GM23338 (cell line): ENCODE measurements at regions not wholly inside any gene's neighbourhood (a gene's known extent, or its start where the extent isn't known, plus 50 kb on each side); places are given as distances from the start of the nearest gene placed in this dataset.

Source experiments
- ATAC-seq: fragments of 200-7000 bp; cut with Tn5 transposase; 3 replicates; pipeline ENCODE4 v1.9.1; 2020
- DNase-seq: peaks from one replicate; pipeline ENCODE4 v3.0.0-alpha.2; 2015; ENCODE audit warnings: low spot score
- H2AFZ ChIP-seq: fragments of 200-600 bp; sonication (generic); 2 replicates; pipeline ENCODE4 v1.8.0; 2016; ENCODE audit warnings: antibody characterized with exemption, mild to moderate bottlenecking, moderate library complexity
- H3F3A ChIP-seq: fragments of 200-600 bp; sonication (generic); replicated peaks from 2 replicates; pipeline ENCODE4 v1.8.0; 2017; ENCODE audit warnings: antibody characterized with exemption, mixed run types, low read depth
- H3K27ac ChIP-seq: fragments of 200-600 bp; sonication (generic); 2 replicates; pipeline ENCODE4 v1.6.1; 2016; ENCODE audit warnings: low read depth
- H3K27me3 ChIP-seq: fragments of 200-600 bp; sonication (generic); 2 replicates; pipeline ENCODE4 v1.8.0; 2016; ENCODE audit warnings: mild to moderate bottlenecking, mixed run types, moderate library complexity; ENCODE audit not compliant: insufficient read depth
- H3K36me3 ChIP-seq: fragments of 200-600 bp; sonication (generic); 2 replicates; pipeline ENCODE4 v1.8.0; 2016; ENCODE audit warnings: mild to moderate bottlenecking; ENCODE audit not compliant: insufficient read depth
- H3K4me1 ChIP-seq: fragments of 200-600 bp; sonication (generic); 2 replicates; pipeline ENCODE4 v1.8.0; 2016; ENCODE audit warnings: mild to moderate bottlenecking, moderate library complexity; ENCODE audit not compliant: insufficient read depth
- H3K4me2 ChIP-seq: fragments of 200-600 bp; sonication (generic); 2 replicates; pipeline ENCODE4 v1.7.1; 2017; ENCODE audit warnings: mixed run types
- H3K4me3 ChIP-seq: fragments of 200-600 bp; sonication (generic); 2 replicates; pipeline ENCODE4 v1.6.1; 2016; ENCODE audit warnings: mixed run types
- H3K79me2 ChIP-seq: fragments of 200-600 bp; sonication (generic); replicated peaks from 2 replicates; pipeline ENCODE4 v1.8.0; 2017; ENCODE audit warnings: mild to moderate bottlenecking; ENCODE audit not compliant: insufficient read depth
- H3K9me2 ChIP-seq: fragments of 200-600 bp; sonication (generic); 2 replicates; pipeline ENCODE4 v1.8.0; 2017; ENCODE audit not compliant: insufficient read depth
- H4K20me1 ChIP-seq: fragments of 200-600 bp; sonication (generic); replicated peaks from 2 replicates; pipeline ENCODE4 v1.8.0; 2017; ENCODE audit warnings: mild to moderate bottlenecking; ENCODE audit not compliant: insufficient read depth
- H3K27ac Mint-ChIP-seq: 2 replicates; pipeline ENCODE4 v1.8.0; 2020; ENCODE audit warnings: inconsistent platforms, mild to moderate bottlenecking, moderate library complexity, mixed read lengths
- H3K27me3 Mint-ChIP-seq: 3 replicates; pipeline ENCODE4 v1.8.0; 2022; ENCODE audit warnings: low read depth, mild to moderate bottlenecking, moderate library complexity, mixed read lengths, inconsistent platforms; ENCODE audit not compliant: insufficient read depth, poor library complexity
- H3K36me3 Mint-ChIP-seq: 3 replicates; pipeline ENCODE4 v1.8.0; 2021; ENCODE audit warnings: low read depth, mild to moderate bottlenecking, inconsistent platforms, moderate library complexity, mixed read lengths
- H3K4me1 Mint-ChIP-seq: 3 replicates; pipeline ENCODE4 v1.8.0; 2020; ENCODE audit warnings: mild to moderate bottlenecking, inconsistent platforms, mixed read lengths
- H3K4me3 Mint-ChIP-seq: 3 replicates; pipeline ENCODE4 v1.8.0; 2021; ENCODE audit warnings: moderate library complexity, mild to moderate bottlenecking, inconsistent platforms, mixed read lengths
- H3K9me3 Mint-ChIP-seq: 3 replicates; pipeline ENCODE4 v1.8.0; 2020; ENCODE audit warnings: moderate library complexity, mild to moderate bottlenecking, inconsistent platforms, mixed read lengths
- CREB1 ChIP-seq: fragments of 250-450 bp; sonication (Bioruptor Pico); IDR thresholded peaks from 2 replicates; pipeline ENCODE4 v1.5.0; 2020; ENCODE audit warnings: low read depth, mild to moderate bottlenecking, moderate library complexity
- EZH2phosphoT487 ChIP-seq: fragments of 200-600 bp; sonication (generic); IDR thresholded peaks from one replicate; pipeline ENCODE4 v1.8.1; 2018; ENCODE audit warnings: antibody characterized with exemption; ENCODE audit not compliant: unreplicated experiment
- JUNB ChIP-seq: IDR thresholded peaks from one replicate; pipeline ENCODE4 v1.6.1; 2016; ENCODE audit warnings: antibody characterized with exemption; ENCODE audit not compliant: unreplicated experiment
- NANOG ChIP-seq: IDR thresholded peaks from 2 replicates; pipeline ENCODE4 v1.6.1; 2016; ENCODE audit warnings: antibody characterized with exemption, borderline replicate concordance
- POLR2AphosphoS5 ChIP-seq: IDR thresholded peaks from 2 replicates; pipeline ENCODE4 v1.6.1; 2016; ENCODE audit warnings: antibody characterized with exemption, low read depth
- STAT1 ChIP-seq: IDR thresholded peaks from one replicate; pipeline ENCODE4 v1.6.1; 2016; ENCODE audit warnings: antibody characterized with exemption; ENCODE audit not compliant: unreplicated experiment
- ZNF114 ChIP-seq: fragments of 250-450 bp; sonication (Bioruptor Pico); IDR thresholded peaks from 2 replicates; pipeline ENCODE4 v1.5.0; 2020; ENCODE audit warnings: mild to moderate bottlenecking, moderate library complexity
- ZNF331 ChIP-seq: fragments of 250-450 bp; sonication (Bioruptor Pico); IDR thresholded peaks from 2 replicates; pipeline ENCODE4 v1.5.0; 2020; ENCODE audit warnings: low read depth, mild to moderate bottlenecking, moderate library complexity
- TF ChIP-seq, protein P1 (sequence below): fragments of 250-450 bp; sonication (Bioruptor Pico); IDR thresholded peaks from 2 replicates; pipeline ENCODE4 v1.5.0; 2020; ENCODE audit warnings: mild to moderate bottlenecking, moderate library complexity
- TF ChIP-seq, protein P2 (sequence below), 2 experiments: fragments of 200-600 bp in 1 of 2; sonication (generic) in 1 of 2; conservative IDR thresholded peaks; 2 replicates each; pipeline versions ENCODE4 v1.5.1 to v1.6.1; 2016 to 2017; ENCODE audit warnings: antibody characterized with exemption in 2 of 2, low read depth in 2 of 2, mild to moderate bottlenecking in 2 of 2, moderate library complexity in 1 of 2
- TF ChIP-seq, protein P3 (sequence below): IDR thresholded peaks from 2 replicates; pipeline ENCODE4 v1.6.1; 2016; ENCODE audit warnings: antibody characterized with exemption
- TF ChIP-seq, protein P4 (sequence below): IDR thresholded peaks from one replicate; pipeline ENCODE4 v1.6.1; 2018; ENCODE audit warnings: antibody characterized with exemption; ENCODE audit not compliant: unreplicated experiment

DNA sequence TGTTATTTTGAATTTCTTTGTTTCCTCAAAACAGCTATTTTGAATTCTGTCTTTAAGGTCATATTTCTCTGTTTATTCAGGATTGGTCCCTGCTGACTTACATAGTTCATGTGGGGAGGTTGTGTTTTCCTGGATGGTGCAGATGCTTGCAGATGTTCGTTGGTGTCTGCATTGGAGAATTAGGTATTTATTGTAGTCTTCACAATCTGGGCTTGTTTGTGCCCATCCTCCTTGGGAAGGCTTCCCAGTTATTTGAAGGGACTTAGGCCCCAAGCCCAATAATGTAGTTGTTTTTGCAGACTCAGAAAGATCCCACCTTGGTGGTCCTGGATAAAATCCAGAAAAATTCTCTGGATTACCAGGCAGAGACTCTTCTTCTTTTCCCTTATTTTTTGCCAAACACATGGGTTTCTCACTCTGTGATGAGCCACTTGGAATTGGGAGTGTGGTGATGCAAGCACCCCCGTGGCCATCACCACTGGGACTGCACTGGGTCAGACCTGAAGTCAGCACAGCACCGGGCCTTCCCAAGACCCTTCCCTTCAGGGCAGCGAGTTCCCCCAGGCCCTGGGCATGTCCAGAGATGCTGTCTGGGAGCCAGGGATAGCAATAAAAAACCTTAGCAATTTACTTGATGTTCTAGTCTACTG lies 81.6 kb upstream of the EZR start (continued):
- TF ChIP-seq, protein P1, sequence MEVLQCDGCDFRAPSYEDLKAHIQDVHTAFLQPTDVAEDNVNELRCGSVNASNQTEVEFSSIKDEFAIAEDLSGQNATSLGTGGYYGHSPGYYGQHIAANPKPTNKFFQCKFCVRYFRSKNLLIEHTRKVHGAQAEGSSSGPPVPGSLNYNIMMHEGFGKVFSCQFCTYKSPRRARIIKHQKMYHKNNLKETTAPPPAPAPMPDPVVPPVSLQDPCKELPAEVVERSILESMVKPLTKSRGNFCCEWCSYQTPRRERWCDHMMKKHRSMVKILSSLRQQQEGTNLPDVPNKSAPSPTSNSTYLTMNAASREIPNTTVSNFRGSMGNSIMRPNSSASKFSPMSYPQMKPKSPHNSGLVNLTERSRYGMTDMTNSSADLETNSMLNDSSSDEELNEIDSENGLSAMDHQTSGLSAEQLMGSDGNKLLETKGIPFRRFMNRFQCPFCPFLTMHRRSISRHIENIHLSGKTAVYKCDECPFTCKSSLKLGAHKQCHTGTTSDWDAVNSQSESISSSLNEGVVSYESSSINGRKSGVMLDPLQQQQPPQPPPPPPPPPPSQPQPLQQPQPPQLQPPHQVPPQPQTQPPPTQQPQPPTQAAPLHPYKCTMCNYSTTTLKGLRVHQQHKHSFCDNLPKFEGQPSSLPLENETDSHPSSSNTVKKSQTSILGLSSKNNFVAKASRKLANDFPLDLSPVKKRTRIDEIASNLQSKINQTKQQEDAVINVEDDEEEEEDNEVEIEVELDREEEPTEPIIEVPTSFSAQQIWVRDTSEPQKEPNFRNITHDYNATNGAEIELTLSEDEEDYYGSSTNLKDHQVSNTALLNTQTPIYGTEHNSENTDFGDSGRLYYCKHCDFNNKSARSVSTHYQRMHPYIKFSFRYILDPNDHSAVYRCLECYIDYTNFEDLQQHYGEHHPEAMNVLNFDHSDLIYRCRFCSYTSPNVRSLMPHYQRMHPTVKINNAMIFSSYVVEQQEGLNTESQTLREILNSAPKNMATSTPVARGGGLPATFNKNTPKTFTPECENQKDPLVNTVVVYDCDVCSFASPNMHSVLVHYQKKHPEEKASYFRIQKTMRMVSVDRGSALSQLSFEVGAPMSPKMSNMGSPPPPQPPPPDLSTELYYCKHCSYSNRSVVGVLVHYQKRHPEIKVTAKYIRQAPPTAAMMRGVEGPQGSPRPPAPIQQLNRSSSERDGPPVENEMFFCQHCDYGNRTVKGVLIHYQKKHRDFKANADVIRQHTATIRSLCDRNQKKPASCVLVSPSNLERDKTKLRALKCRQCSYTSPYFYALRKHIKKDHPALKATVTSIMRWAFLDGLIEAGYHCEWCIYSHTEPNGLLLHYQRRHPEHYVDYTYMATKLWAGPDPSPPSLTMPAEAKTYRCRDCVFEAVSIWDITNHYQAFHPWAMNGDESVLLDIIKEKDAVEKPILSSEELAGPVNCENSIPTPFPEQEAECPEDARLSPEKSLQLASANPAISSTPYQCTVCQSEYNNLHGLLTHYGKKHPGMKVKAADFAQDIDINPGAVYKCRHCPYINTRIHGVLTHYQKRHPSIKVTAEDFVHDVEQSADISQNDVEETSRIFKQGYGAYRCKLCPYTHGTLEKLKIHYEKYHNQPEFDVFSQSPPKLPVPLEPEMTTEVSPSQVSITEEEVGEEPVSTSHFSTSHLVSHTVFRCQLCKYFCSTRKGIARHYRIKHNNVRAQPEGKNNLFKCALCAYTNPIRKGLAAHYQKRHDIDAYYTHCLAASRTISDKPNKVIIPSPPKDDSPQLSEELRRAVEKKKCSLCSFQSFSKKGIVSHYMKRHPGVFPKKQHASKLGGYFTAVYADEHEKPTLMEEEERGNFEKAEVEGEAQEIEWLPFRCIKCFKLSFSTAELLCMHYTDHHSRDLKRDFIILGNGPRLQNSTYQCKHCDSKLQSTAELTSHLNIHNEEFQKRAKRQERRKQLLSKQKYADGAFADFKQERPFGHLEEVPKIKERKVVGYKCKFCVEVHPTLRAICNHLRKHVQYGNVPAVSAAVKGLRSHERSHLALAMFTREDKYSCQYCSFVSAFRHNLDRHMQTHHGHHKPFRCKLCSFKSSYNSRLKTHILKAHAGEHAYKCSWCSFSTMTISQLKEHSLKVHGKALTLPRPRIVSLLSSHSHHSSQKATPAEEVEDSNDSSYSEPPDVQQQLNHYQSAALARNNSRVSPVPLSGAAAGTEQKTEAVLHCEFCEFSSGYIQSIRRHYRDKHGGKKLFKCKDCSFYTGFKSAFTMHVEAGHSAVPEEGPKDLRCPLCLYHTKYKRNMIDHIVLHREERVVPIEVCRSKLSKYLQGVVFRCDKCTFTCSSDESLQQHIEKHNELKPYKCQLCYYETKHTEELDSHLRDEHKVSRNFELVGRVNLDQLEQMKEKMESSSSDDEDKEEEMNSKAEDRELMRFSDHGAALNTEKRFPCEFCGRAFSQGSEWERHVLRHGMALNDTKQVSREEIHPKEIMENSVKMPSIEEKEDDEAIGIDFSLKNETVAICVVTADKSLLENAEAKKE (CRISPR knock-in tag): no peak
- TF ChIP-seq, protein P2, sequence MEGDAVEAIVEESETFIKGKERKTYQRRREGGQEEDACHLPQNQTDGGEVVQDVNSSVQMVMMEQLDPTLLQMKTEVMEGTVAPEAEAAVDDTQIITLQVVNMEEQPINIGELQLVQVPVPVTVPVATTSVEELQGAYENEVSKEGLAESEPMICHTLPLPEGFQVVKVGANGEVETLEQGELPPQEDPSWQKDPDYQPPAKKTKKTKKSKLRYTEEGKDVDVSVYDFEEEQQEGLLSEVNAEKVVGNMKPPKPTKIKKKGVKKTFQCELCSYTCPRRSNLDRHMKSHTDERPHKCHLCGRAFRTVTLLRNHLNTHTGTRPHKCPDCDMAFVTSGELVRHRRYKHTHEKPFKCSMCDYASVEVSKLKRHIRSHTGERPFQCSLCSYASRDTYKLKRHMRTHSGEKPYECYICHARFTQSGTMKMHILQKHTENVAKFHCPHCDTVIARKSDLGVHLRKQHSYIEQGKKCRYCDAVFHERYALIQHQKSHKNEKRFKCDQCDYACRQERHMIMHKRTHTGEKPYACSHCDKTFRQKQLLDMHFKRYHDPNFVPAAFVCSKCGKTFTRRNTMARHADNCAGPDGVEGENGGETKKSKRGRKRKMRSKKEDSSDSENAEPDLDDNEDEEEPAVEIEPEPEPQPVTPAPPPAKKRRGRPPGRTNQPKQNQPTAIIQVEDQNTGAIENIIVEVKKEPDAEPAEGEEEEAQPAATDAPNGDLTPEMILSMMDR (conservative IDR thresholded peaks at IDR 0.05; ENCODE audit: low read depth in 2 of 2): no peak
- no peak for TF ChIP-seq JUNB
- no peak for TF ChIP-seq EZH2phosphoT487
- no peak for TF ChIP-seq CREB1 (CRISPR knock-in tag)
- TF ChIP-seq ZNF331 (CRISPR knock-in tag): no peak
- TF ChIP-seq STAT1: no peak
- TF ChIP-seq POLR2AphosphoS5: no peak

DNA sequence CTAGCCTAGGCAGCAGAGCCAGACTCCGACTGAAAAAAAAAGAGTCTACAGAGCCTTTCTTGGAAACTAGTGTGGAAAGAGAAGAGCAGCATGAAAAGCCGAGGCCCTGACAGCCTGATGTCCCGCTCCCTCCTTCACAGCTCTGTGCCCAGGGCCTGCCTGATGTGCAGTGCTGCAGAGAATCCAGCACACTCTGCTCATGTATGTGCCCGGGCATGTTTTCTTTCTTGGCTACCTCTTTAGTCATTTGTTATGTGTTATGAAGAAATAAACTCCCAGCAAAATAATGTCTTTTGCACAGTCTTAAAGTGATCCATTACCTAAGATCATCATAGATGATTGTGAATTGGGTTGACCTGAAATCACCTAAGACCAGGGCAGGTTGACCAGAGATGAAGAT lies 78.1 kb upstream of the EZR start:
- H3K27ac Mint-ChIP-seq: no peak overlapping the region
- no peaks in the 10 kb centered on the region for H3K9me2 ChIP-seq
- H3K27ac ChIP-seq: no peak overlapping the region
- H3K4me2 ChIP-seq: no peak overlapping the region
- no peaks in the 10 kb centered on the region for H3K9me3 Mint-ChIP-seq
- no peak overlapping the region for H3K4me3 ChIP-seq
- H3K4me1 ChIP-seq: peaks cover 10% of the 10 kb centered on the region
- peaks cover 11% of the 10 kb centered on the region for H3K27me3 Mint-ChIP-seq
- peaks cover 4% of the 10 kb centered on the region; the same call in 1 of the 2 replicates for H3F3A ChIP-seq
- H2AFZ ChIP-seq: no peak overlapping the region
- no peaks in the 10 kb centered on the region for H3K36me3 ChIP-seq
- H3K4me1 Mint-ChIP-seq: peaks cover 13% of the 10 kb centered on the region
- no peaks in the 10 kb centered on the region for H3K36me3 Mint-ChIP-seq
- ATAC-seq (no peak), DNase-seq (no peak)
- H3K4me3 Mint-ChIP-seq: no peak overlapping the region
- H3K27me3 ChIP-seq: no peaks in the 10 kb centered on the region
- H4K20me1 ChIP-seq: no peaks in the 10 kb centered on the region
- no peaks in the 10 kb centered on the region for H3K79me2 ChIP-seq
- TF ChIP-seq STAT1 (no peak), ZNF331 (CRISPR knock-in tag) (no peak), ZNF114 (CRISPR knock-in tag) (no peak), NANOG (no peak)
- TF ChIP-seq, protein P3, sequence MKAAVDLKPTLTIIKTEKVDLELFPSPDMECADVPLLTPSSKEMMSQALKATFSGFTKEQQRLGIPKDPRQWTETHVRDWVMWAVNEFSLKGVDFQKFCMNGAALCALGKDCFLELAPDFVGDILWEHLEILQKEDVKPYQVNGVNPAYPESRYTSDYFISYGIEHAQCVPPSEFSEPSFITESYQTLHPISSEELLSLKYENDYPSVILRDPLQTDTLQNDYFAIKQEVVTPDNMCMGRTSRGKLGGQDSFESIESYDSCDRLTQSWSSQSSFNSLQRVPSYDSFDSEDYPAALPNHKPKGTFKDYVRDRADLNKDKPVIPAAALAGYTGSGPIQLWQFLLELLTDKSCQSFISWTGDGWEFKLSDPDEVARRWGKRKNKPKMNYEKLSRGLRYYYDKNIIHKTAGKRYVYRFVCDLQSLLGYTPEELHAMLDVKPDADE: no peak
- TF ChIP-seq, protein P4, sequence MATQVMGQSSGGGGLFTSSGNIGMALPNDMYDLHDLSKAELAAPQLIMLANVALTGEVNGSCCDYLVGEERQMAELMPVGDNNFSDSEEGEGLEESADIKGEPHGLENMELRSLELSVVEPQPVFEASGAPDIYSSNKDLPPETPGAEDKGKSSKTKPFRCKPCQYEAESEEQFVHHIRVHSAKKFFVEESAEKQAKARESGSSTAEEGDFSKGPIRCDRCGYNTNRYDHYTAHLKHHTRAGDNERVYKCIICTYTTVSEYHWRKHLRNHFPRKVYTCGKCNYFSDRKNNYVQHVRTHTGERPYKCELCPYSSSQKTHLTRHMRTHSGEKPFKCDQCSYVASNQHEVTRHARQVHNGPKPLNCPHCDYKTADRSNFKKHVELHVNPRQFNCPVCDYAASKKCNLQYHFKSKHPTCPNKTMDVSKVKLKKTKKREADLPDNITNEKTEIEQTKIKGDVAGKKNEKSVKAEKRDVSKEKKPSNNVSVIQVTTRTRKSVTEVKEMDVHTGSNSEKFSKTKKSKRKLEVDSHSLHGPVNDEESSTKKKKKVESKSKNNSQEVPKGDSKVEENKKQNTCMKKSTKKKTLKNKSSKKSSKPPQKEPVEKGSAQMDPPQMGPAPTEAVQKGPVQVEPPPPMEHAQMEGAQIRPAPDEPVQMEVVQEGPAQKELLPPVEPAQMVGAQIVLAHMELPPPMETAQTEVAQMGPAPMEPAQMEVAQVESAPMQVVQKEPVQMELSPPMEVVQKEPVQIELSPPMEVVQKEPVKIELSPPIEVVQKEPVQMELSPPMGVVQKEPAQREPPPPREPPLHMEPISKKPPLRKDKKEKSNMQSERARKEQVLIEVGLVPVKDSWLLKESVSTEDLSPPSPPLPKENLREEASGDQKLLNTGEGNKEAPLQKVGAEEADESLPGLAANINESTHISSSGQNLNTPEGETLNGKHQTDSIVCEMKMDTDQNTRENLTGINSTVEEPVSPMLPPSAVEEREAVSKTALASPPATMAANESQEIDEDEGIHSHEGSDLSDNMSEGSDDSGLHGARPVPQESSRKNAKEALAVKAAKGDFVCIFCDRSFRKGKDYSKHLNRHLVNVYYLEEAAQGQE: no peak
